AG09309 (cell line): ENCODE measurements at regions not wholly inside any gene's neighbourhood (a gene's known extent, or its start where the extent isn't known, plus 50 kb on each side); places are given as distances from the start of the nearest gene placed in this dataset.
"Not testable (repeated sequence)": the region's sequence is repeated elsewhere in the genome, so short reads cannot be mapped to it uniquely, and the experiment has no call there.

Experiments
- DNase-seq: peaks from one replicate; pipeline ENCODE4 v3.0.0-alpha.2; 2010; ENCODE audit warnings: low read depth
- H3K4me3 ChIP-seq: 2 replicates; pipeline ENCODE4 v1.5.1; 2011; ENCODE audit warnings: mild to moderate bottlenecking, low read depth, low read length, moderate library complexity; ENCODE audit not compliant: control insufficient read depth
- CTCF ChIP-seq: IDR thresholded peaks from 2 replicates; pipeline ENCODE4 v1.5.1; 2011; ENCODE audit warnings: mild to moderate bottlenecking, low read depth, low read length, inconsistent platforms; ENCODE audit not compliant: insufficient read depth, control insufficient read depth; ENCODE audit errors: missing control alignments

DNA sequence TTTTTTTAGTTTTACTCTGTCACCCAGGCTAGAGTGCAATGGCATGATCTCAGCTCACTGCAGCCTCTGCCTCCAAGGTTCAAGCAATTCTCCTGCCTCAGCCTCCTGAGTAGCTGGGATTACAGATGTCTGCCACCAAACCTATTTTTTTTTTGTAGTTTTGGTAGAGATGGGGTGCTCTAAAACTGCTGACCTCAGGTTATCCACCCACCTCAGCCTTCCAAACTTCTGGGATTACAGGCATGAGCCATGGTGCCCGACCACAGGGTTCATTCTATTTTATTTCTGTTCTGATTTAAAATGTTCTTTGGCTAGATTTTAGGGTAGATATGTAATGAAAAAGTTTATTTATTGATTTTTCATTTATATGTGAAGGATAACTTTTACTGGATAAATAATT, 1062.8 kb upstream of the NOVA1 start:
- no peak for DNase-seq
- no peak for TF ChIP-seq CTCF

GRCh38 chr14:27668531-27668930, 1070.7 kb upstream of the NOVA1 start:
- TF ChIP-seq CTCF = no peak
- no peak overlapping the region for H3K4me3 ChIP-seq
- DNase-seq = no peak

More for the DNA sequence above, 1062.8 kb upstream of the NOVA1 start:
- H3K4me3 ChIP-seq = no peak overlapping the region

GRCh38 chr14:27672047-27672446, 1074.2 kb upstream of the NOVA1 start:
- DNase-seq = no peak
- no peak for TF ChIP-seq CTCF
- H3K4me3 ChIP-seq = no peak overlapping the region

DNA sequence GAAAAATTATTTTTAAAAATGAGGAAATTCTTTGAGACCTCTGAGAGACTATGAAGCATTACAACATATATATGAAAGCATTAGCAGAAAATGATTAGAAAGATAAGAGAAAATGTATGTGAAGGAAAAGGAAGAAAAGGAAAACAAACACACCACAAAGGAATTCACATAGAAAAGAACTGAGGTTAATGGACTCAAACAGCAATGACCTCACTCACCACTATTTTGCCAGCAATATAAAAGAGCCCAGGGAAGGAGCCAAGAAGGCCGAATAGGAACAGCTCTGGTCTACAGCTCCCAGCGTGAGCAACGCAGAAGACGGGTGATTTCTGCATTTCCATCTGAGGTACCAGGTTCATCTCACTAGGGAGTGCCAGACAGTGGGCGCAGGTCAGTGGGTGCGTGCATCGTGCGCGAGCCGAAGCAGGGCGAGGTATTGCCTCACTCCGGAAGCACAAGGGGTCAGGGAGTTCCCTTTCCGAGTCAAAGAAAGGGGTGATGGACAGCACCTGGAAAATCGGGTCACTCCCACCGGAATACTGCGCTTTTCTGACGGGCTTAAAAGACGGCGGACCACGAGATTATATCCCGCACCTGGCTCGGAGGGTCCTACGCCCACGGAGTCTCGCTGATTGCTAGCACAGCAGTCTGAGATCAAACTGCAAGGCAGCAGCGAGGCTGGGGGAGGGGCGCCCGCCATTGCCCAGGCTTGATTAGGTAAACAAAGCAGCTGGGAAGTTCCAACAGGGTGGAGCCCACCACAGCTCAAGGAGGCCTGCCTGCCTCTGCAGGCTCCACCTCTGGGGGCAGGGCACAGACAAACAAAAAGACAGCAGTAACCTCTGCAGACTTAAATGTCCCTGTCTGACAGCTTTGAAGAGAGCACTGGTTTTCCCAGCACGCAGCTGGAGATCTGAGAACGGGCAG, 1075.2 kb upstream of the NOVA1 start:
- DNase-seq, H3K4me3 ChIP-seq: not testable (repeated sequence)

GRCh38 chr14:27686137-27686536, 1080.5 kb upstream of the FOXG1 start:
- no peak for DNase-seq
- H3K4me3 ChIP-seq = no peak overlapping the region
- no peak for TF ChIP-seq CTCF

- H3K4me3 ChIP-seq = no peak overlapping the region
- no peak for TF ChIP-seq CTCF
- DNase-seq = no peak
Measured at GRCh38 chr14:27688841-27689444, 1077.6 kb upstream of the FOXG1 start.

GRCh38 chr14:27712364-27712763, 1054.2 kb upstream of the FOXG1 start:
- no peak for DNase-seq
- H3K4me3 ChIP-seq = no peak overlapping the region
- no peak for TF ChIP-seq CTCF
